GM21576 (cell line): ENCODE measurements at regions not wholly inside any gene's neighbourhood (a gene's known extent, or its start where the extent isn't known, plus 50 kb on each side); places are given as distances from the start of the nearest gene placed in this dataset.
"Not testable (repeated sequence)": the region's sequence is repeated elsewhere in the genome, so short reads cannot be mapped to it uniquely, and the experiment has no call there.

Experiments used
- ATAC-seq: cut with Tn5 transposase; IDR thresholded peaks from one replicate; pipeline ENCODE4 v1.9.1; 2021; ENCODE audit warnings: mild to moderate bottlenecking, moderate library complexity; ENCODE audit not compliant: unreplicated experiment

DNA sequence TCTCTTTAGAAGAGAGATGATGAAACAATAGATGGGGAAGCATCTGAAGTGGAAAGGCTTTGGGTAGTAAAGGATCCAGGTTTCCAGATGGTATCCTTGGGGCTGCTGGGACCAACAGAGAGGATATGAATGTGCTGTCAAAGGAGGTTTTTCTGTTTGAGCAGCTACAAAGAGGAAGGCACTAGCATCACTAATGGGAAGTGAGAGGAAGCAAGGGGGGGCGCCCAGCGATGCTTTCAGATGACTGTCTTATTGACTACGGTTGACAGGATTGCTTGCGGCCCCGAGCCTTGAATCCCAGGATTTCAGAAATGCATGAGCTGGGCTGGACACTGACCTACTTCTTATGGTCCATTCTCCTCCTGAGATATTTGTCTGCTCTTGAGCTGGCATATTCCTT is 103.8 kb upstream of the GALNT15 start:
- ATAC-seq: no peak

DNA sequence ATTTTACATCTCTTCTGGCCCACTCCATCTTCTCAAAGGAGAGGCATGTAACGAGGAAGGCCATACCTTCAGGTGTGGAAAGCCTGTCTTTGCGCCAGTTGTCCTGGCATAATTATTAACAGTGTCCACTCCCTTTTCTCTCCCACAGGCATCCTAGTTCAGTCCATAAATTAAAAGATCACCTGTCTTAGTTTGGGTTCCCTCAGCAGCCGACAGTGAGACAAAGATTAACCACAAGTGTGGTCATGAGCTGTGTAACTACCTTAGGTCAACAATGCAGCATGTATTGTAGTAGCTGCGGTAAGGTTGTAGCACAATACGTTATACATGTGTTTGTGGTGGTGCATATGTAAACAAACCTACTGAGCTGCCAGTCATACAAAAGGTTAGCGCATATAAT is 103.3 kb upstream of the GALNT15 start:
- ATAC-seq: no peak

GRCh38 chr3:16072420-16073110 is 101.9 kb upstream of the GALNT15 start:
- no peak for ATAC-seq

GRCh38 chr3:16073203-16073602 is 101.3 kb upstream of the GALNT15 start:
- no peak for ATAC-seq

DNA sequence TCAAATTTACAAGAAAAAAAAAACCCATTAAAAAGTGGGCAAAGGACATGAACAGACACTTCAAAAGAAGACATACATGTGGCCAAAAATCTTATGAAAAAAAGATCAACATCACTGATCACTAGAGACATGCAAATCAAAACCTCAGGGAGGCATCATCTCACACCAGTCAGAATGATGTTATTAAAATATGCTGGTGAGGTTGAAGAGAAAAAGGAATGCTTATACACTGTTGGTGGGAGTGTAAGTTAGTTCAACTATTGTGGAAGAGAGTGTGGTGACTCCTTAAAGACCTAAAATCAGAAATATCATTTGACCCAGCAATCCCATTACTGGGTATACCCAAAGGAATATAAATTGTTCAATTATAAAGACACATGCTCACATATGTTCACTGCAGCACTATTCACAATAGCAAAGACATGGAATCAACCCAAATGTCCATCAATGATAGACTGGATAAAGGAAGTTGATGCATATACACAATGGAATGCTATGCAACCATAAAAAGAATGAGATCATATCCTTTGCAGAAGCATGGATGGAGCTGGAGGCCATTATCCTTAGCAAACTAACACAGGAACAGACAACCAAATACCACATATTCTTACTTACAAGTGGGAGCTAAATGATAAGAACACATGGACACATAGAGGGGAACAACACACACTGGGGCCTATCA is 100.3 kb upstream of the GALNT15 start:
- ATAC-seq: not testable (repeated sequence)

DNA sequence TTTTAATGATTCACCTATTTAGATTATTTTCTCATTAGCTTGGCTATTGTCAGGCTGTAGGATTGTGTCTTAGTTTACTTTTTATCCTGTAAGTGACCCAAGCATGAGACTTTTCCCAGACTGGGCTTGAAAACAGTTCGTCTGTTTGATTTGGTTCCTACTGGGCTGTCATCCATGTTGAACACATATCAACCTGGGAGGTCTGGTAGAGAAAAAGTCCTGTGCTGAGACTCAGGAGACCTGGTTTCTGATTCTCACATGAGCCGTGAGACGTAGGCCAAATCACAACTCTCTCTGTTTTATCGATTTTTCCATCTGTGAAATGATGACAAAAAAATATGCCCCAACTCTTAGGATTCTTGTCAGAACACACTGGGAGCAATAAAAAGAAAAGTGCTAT is 98.8 kb upstream of the GALNT15 start:
- ATAC-seq: no peak

DNA sequence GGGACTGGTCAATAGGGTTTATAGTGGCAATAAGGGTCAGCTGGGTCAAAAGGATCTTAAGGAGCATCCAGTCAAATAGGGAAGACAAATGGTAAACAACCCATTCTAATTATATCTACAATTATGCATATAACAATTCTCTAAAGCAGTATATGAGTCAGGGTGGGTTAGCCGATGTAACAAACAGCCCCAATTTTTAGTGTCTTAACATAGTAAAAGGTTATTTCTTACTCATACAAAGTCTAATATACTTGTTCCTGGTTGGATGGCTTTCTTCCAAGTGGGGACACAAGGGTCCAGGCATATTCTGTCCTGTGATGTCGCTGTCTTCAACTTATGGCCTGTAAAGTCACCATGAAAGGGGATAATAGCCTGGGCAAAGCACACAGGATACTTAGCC is 97.9 kb upstream of the GALNT15 start:
- ATAC-seq: no peak

DNA sequence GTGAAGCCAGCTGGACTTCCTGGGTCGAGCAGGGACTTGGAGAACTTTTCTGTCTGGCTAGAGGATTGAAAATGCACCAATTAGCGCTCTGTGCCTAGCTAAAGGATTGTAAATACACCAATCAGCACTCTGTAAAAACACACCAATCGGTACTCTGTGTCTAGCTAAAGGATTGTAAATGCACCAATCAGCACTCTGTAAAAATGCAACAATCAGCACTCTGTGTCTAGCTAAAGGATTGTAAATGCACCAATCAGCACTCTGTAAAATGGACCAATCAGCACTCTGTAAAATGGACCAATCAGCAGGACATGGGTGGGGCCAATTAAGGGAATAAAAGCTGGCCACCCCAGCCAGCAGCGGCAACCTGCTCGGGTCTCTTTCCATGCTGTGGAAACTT is 97.3 kb upstream of the GALNT15 start:
- not testable (repeated sequence) for ATAC-seq

DNA sequence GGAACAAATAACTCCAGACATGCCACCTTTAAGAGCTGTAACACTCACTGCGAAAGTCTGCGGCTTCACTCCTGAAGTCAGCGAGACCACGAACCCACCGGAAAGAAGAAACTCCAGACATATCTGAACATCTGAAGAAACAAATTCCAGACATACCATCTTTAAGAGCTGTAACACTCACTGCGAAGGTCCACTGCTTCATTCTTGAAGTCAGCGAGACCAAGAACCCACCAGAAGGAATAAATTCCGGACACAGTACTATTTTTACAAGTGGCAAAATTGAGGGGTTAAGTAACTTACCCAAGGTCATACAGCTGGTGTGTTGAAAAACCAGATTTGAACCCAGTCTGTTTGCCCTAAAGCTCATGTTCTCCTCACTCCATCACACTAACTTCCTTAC is 96.8 kb upstream of the GALNT15 start:
- not testable (repeated sequence) for ATAC-seq

DNA sequence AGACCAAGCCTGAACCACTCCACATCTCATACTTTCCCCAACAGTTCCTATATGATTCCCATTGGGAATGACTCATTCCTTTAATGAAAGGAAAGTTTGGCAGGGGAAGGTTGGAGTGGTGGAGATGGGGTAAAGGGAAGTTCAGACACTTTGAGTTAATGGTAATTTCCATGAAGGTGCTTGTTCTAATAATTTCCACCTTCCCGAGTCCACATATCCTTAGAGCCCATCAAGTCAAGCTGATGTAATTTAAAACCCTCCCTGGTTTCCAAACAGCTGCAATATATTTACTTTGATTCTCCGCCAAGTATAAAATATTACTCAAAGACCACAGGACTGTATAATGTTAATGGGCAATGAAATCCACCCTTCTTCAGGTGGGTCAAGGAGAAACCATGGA is 95.0 kb upstream of the GALNT15 start:
- no peak for ATAC-seq

DNA sequence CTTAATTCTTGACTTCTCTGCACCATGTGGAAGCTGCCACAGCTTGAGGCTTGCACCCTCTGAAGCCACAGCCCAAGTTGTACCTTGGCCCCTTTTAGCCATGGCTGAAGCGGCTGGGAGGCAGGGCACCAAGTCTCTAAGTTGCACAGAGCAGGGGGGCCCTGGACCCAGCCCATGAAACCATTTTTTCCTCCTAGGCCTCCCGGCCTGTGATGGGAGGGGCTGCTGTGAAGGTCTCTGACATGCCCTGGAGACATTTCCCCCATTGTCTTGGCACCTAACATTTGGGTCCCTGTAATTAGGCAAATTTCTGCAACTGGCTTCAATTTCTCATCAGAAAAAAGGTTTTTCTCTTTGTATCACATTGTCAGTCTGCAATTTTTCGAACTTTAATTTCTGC is 92.8 kb upstream of the GALNT15 start:
- no peak for ATAC-seq

DNA sequence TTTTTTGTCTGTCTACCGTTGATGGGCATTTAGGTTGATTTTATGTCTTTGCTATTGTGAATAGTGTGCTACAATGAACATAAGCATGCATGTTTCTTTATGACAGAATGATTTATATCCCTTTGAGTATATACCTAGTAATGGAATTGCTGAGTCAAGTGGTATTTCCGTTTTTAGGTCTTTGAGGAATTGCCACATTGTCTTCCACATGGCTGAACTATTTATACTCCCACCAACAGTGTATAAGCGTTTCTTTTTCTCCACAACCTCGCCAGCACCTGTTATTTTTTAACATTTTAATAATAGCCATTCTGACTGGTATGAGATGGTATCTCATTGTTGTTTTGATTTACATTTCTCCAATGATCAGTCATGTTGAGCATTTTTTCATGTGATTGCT is 89.6 kb upstream of the GALNT15 start:
- ATAC-seq: no peak

DNA sequence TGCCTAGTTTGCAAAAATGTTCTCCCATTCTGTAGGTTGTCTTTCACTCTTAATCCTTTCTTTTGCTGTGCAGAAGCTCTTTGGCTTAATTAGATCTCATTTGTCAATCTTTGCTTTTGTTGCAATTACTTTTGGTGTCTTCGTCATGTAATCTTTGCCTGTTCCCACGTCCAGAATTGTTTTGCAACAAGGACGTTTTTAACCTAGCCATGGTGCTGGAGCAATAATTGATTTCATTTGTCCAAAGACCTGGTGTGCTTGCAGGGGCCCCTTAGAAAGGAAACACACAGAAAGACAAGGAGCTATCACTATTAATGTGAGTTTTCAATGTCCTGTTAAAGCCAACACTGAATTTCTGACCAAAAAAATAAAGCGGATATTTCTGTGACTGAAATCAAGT is 89.1 kb upstream of the GALNT15 start:
- ATAC-seq: no peak

- ATAC-seq: no peak
Observed at GRCh38 chr3:16085884-16086608, 88.4 kb upstream of the GALNT15 start.

GRCh38 chr3:16086690-16087089 is 87.8 kb upstream of the GALNT15 start:
- ATAC-seq: no peak

DNA sequence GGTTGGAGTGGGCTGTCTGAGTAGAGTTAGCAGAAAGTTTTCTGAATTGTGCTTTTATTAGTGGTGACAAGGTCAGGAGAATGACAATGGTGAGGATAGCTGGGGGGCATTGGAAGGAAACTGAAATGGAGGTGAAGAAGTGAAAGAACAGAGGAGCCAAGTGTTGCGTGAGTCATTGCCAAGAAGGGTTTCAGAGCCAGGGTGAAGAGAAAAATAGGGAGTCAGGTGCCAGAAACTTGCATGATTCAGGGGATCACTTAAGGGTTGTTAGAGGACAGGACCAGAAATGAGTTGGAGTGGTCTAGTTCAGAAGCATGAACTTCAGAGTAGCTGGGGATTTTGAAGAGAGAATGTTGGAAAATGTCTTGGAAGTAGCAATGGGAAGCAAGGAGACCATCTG is 86.0 kb upstream of the GALNT15 start:
- ATAC-seq: no peak

DNA sequence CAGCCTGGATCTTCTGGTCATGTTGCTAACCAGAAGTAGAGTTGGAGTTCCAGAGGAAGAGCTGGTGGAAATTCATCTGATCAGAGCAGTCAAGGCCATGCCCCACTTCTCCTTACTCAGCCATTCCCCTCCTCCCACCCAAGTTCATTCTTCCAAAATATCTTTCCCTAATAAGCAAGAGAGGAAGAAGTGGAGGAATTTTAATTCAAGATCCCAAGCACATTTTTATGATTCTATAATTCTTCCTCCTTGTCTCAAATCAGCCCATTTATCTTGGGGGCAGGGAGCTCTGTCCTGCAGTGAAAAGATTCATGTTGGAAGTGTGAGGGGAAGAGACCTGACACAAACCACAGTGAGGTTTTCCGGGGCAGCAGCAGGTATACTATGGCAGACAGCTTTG is 85.0 kb upstream of the GALNT15 start:
- ATAC-seq: no peak

- no peak for ATAC-seq
Observed at GRCh38 chr3:16090024-16090423, 84.5 kb upstream of the GALNT15 start.

DNA sequence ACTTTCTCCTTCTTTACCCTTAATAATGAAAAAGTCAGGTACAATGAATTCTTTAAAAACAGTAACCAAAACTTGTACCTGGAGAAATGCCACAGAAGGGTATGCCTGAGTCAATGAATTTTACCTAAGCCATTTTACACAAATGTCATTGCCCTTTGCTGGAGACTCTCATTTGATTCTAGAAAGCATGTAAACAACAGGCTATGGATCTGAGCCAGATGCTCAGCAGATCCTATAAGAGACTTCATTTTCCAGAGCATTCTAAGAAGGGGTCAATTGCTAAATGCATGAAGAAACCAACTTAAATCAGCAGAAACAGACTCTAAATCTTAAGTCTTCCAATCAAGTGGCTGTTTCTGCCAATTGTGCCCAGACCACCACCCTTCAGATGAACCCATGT is 83.8 kb upstream of the GALNT15 start:
- ATAC-seq: no peak

DNA sequence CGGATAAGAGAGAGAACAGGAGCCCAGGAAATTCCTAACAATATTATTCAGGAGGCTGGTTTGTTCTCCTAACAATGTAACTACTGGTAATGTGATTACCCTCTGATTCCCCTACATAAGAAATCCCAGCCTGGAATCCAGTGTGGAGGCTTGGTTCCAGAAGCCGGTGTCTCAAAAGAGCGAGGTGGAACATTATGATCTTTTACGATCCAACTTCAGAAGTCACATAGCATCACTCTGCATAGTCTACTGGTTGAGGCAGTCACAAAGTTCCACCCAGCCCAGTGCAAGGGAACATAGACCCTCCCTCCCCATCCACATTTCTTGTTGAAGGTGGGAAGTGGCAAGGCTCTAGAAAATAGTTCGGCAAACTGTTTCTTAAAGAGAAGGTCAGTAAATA is 81.6 kb upstream of the GALNT15 start:
- ATAC-seq: no peak

- ATAC-seq: no peak
Observed at GRCh38 chr3:16101295-16102186, 72.9 kb upstream of the GALNT15 start.
